H1 (cell line): ENCODE measurements at regions not wholly inside any gene's neighbourhood (a gene's known extent, or its start where the extent isn't known, plus 50 kb on each side); places are given as distances from the start of the nearest gene placed in this dataset.

Source experiments
- CTCF ChIA-PET: fragments of 300-600 bp; sonication (Branson Sonifier 250); formaldehyde crosslinking; loops from one replicate; lab custom pipeline; 2021; ENCODE audit not compliant: partially characterized antibody; lab: Charles Lee
- POLR2A ChIA-PET: fragments of 300-600 bp; sonication (Branson Sonifier 250); formaldehyde crosslinking; loops from one replicate; lab custom pipeline; 2021; ENCODE audit warnings: inconsistent platforms; ENCODE audit not compliant: partially characterized antibody; lab: Charles Lee
- DNase-seq, 2 experiments: peaks; one replicate each; pipeline versions ENCODE4 v3.0.0 to v3.0.0-alpha.2; 2010 to 2022; ENCODE audit warnings: low spot score in 2 of 2, low read depth in 1 of 2, mixed read lengths in 1 of 2
- FAIRE-seq: peaks from 2 replicates; lab custom pipeline; 2011; peaks lifted over from hg19 to GRCh38; lab: Jason Lieb, UNC
- H2AFZ ChIP-seq: 2 replicates; pipeline ENCODE4 v1.8.1; 2012; ENCODE audit warnings: low read length, inconsistent platforms
- H2AK5ac ChIP-seq: 2 replicates; pipeline ENCODE4 v1.6.1; 2013; ENCODE audit warnings: low read depth, low read length
- H2BK120ac ChIP-seq: replicated peaks from 2 replicates; pipeline ENCODE3; 2013; ENCODE audit warnings: low read depth, low read length, inconsistent platforms
- H2BK12ac ChIP-seq: 2 replicates; pipeline ENCODE4 v1.6.1; 2013; ENCODE audit warnings: low read depth, low read length
- H2BK15ac ChIP-seq: 2 replicates; pipeline ENCODE4 v1.6.1; 2013; ENCODE audit warnings: low read length
- H2BK20ac ChIP-seq: 2 replicates; pipeline ENCODE4 v1.6.1; 2013; ENCODE audit warnings: low read length
- H2BK5ac ChIP-seq: 2 replicates; pipeline ENCODE4 v1.6.1; 2013; ENCODE audit warnings: low read depth, low read length
- H3K14ac ChIP-seq: 2 replicates; pipeline ENCODE4 v1.6.1; 2013; ENCODE audit warnings: inconsistent platforms; ENCODE audit not compliant: insufficient read length
- H3K18ac ChIP-seq: 2 replicates; pipeline ENCODE4 v1.6.1; 2013; ENCODE audit warnings: low read length; ENCODE audit errors: extremely low read depth
- H3K23ac ChIP-seq: 2 replicates; pipeline ENCODE4 v1.6.1; 2013; ENCODE audit warnings: inconsistent platforms; ENCODE audit not compliant: insufficient read length
- H3K23me2 ChIP-seq: 2 replicates; pipeline ENCODE4 v1.6.1; 2013; ENCODE audit warnings: low read depth, low read length
- H3K27ac ChIP-seq: 2 replicates; pipeline ENCODE4 v1.6.1; 2011; ENCODE audit warnings: low read depth, low read length, inconsistent platforms
- H3K27me3 ChIP-seq, 4 experiments: replicated peaks in 1 of 4; 1 replicate in 1 of 4; 2 replicates in 3 of 4; pipeline versions ENCODE4 v1.6.1 to v1.8.1; 2011 to 2013; ENCODE audit warnings: low read length in 3 of 4, mild to moderate bottlenecking in 3 of 4, inconsistent platforms in 2 of 4, mixed read lengths in 2 of 4, moderate library complexity in 1 of 4; ENCODE audit not compliant: control insufficient read depth in 3 of 4, insufficient read depth in 3 of 4; ENCODE audit errors: extremely low read depth in 1 of 4
- H3K36me3 ChIP-seq, 4 experiments: 2 replicates each; pipeline versions ENCODE4 v1.6.1 to v1.8.1; 2011 to 2013; ENCODE audit warnings: mild to moderate bottlenecking in 4 of 4, low read length in 3 of 4, moderate library complexity in 2 of 4, control low read depth in 1 of 4, inconsistent platforms in 1 of 4; ENCODE audit not compliant: insufficient read depth in 4 of 4, control insufficient read depth in 2 of 4
- H3K4ac ChIP-seq: replicated peaks from 2 replicates; pipeline ENCODE3; 2013; ENCODE audit warnings: low read length, low read depth, mixed read lengths, inconsistent platforms; ENCODE audit not compliant: insufficient read length
- H3K4me1 ChIP-seq, 4 experiments: replicated peaks in 1 of 4; 1 replicate in 1 of 4; 2 replicates in 3 of 4; pipeline versions ENCODE4 v1.6.1 to v1.8.1; 2011 to 2013; ENCODE audit warnings: low read length in 3 of 4, inconsistent platforms in 2 of 4, mixed read lengths in 1 of 4; ENCODE audit not compliant: insufficient read depth in 4 of 4, control insufficient read depth in 3 of 4
- H3K4me2 ChIP-seq, 2 experiments: 2 replicates each; pipeline versions ENCODE4 v1.6.1 to v1.8.1; 2011 to 2013; ENCODE audit warnings: low read depth in 2 of 2, low read length in 2 of 2, control low read depth in 1 of 2, inconsistent platforms in 1 of 2, mild to moderate bottlenecking in 1 of 2; ENCODE audit not compliant: insufficient read depth in 1 of 2
- H3K4me3 ChIP-seq, 4 experiments: fragments of 200-600, 300-600 bp in 1 of 4; sonication (generic), shearing (Covaris generic), sonication (Bioruptor Twin) in 1 of 4; 2 replicates each; pipeline versions ENCODE4 v1.5.1 to v1.8.1; 2011 to 2016; ENCODE audit warnings: low read length in 4 of 4, low read depth in 3 of 4, control low read depth in 2 of 4, inconsistent platforms in 2 of 4, mild to moderate bottlenecking in 2 of 4, mixed read lengths in 1 of 4, moderate library complexity in 1 of 4; ENCODE audit not compliant: insufficient read depth in 2 of 4; ENCODE audit errors: extremely low read depth in 1 of 4
- H3K56ac ChIP-seq: replicated peaks from 2 replicates; pipeline ENCODE3; 2013; ENCODE audit warnings: low read depth, mild to moderate bottlenecking, mixed read lengths, low read length, inconsistent platforms; ENCODE audit not compliant: insufficient read length
- H3K79me1 ChIP-seq: 2 replicates; pipeline ENCODE4 v1.6.1; 2013; ENCODE audit warnings: low read depth, low read length, control low read depth
- H3K79me2 ChIP-seq, 2 experiments: 2 replicates each; pipeline versions ENCODE4 v1.6.1 to v1.8.1; 2012 to 2013; ENCODE audit warnings: low read length in 2 of 2, mild to moderate bottlenecking in 2 of 2, inconsistent platforms in 1 of 2; ENCODE audit not compliant: insufficient read depth in 2 of 2, control insufficient read depth in 1 of 2
- H3K9ac ChIP-seq, 4 experiments: replicated peaks in 1 of 4; 1 replicate in 1 of 4; 2 replicates in 3 of 4; pipeline versions ENCODE4 v1.6.1 to v1.8.1; 2011 to 2013; ENCODE audit warnings: low read depth in 3 of 4, low read length in 3 of 4, control low read depth in 2 of 4, mild to moderate bottlenecking in 2 of 4, moderate library complexity in 2 of 4, inconsistent platforms in 1 of 4; ENCODE audit errors: extremely low read depth in 1 of 4
- H3K9me3 ChIP-seq, 2 experiments: 2 replicates each; pipeline versions ENCODE4 v1.6.1 to v1.8.1; 2012 to 2013; ENCODE audit warnings: mild to moderate bottlenecking in 2 of 2, moderate library complexity in 2 of 2, control low read depth in 1 of 2, inconsistent platforms in 1 of 2, low read depth in 1 of 2, low read length in 1 of 2, mixed read lengths in 1 of 2; ENCODE audit not compliant: insufficient read depth in 2 of 2
- H4K20me1 ChIP-seq, 2 experiments: replicated peaks in 1 of 2; 2 replicates each; pipeline versions ENCODE3 to v1.8.1; 2011 to 2013; ENCODE audit warnings: inconsistent platforms in 2 of 2, low read length in 2 of 2, mild to moderate bottlenecking in 1 of 2; ENCODE audit not compliant: insufficient read depth in 2 of 2, control insufficient read depth in 1 of 2
- H4K5ac ChIP-seq: 2 replicates; pipeline ENCODE4 v1.6.1; 2013; ENCODE audit warnings: low read length, low read depth, mixed read lengths, inconsistent platforms; ENCODE audit not compliant: insufficient read length
- H4K8ac ChIP-seq: 2 replicates; pipeline ENCODE4 v1.8.0; 2013; ENCODE audit warnings: mild to moderate bottlenecking, moderate library complexity, low read length, inconsistent platforms; ENCODE audit not compliant: insufficient read depth; ENCODE audit errors: extremely low read depth
- H4K91ac ChIP-seq: replicated peaks from 2 replicates; pipeline ENCODE3; 2013; ENCODE audit warnings: low read length, mixed read lengths, inconsistent platforms; ENCODE audit not compliant: insufficient read length
- BACH1 ChIP-seq: IDR thresholded peaks from 2 replicates; pipeline ENCODE4 v1.6.1; 2012; ENCODE audit warnings: low read length, improper control_type of control experiment
- CTBP2 ChIP-seq: IDR thresholded peaks from 2 replicates; pipeline ENCODE4 v1.7.0; 2011; ENCODE audit warnings: borderline replicate concordance, mild to moderate bottlenecking, moderate library complexity, mixed read lengths, low read length; ENCODE audit not compliant: insufficient read depth, insufficient read length
- NRF1 ChIP-seq: IDR thresholded peaks from 2 replicates; pipeline ENCODE4 v1.6.1; 2011; ENCODE audit warnings: mild to moderate bottlenecking, low read depth, low read length, improper control_type of control experiment
- POLR2A ChIP-seq, 2 experiments: IDR thresholded peaks; 1 replicate in 1 of 2; 2 replicates in 1 of 2; pipeline ENCODE4 v1.6.1; 2011; ENCODE audit warnings: low read depth in 2 of 2, low read length in 2 of 2, mild to moderate bottlenecking in 2 of 2; ENCODE audit errors: control extremely low read depth in 1 of 2
- POLR2AphosphoS5 ChIP-seq: IDR thresholded peaks from 2 replicates; pipeline ENCODE4 v1.6.1; 2011; ENCODE audit warnings: low read depth, low read length
- SAP30 ChIP-seq: fragments of 300-600 bp; sonication (generic); IDR thresholded peaks from 2 replicates; pipeline ENCODE4 v1.7.1; 2012; ENCODE audit warnings: low read length, moderate library complexity, mild to moderate bottlenecking, inconsistent platforms; ENCODE audit not compliant: insufficient read depth, insufficient replicate concordance
- SIN3A ChIP-seq, 2 experiments: IDR thresholded peaks in 1 of 2; conservative IDR thresholded peaks in 1 of 2; 2 replicates each; pipeline ENCODE4 v1.6.1; 2011 to 2012; ENCODE audit warnings: low read length in 2 of 2, improper control_type of control experiment in 1 of 2, low read depth in 1 of 2, mild to moderate bottlenecking in 1 of 2
- SP2 ChIP-seq: IDR thresholded peaks from 2 replicates; pipeline ENCODE4 v1.6.1; 2012; ENCODE audit warnings: mild to moderate bottlenecking, low read length, inconsistent platforms
- TAF1 ChIP-seq: IDR thresholded peaks from 2 replicates; pipeline ENCODE4 v1.6.1; 2011; ENCODE audit warnings: mild to moderate bottlenecking, low read depth, low read length
- TAF7 ChIP-seq: optimal IDR thresholded peaks from 2 replicates; pipeline ENCODE3; 2011; ENCODE audit warnings: low read depth, mild to moderate bottlenecking, inconsistent platforms, low read length, moderate library complexity, borderline replicate concordance
- TBP ChIP-seq: IDR thresholded peaks from 2 replicates; pipeline ENCODE4 v1.6.1; 2011; ENCODE audit warnings: low read depth, low read length, improper control_type of control experiment
- WGBS, 2 experiments: shearing (Covaris generic) in 1 of 2; methylation state at CpG; one replicate each; pipeline versions ENCODE4 v1.1.6 to v1.1.7; 2013 to 2015; ENCODE audit warnings: low lambda C conversion rate in 2 of 2, mixed read lengths in 2 of 2, inconsistent platforms in 1 of 2, low coverage in 1 of 2, missing lambda C conversion rate in 1 of 2; ENCODE audit not compliant: insufficient replicate concordance in 2 of 2, insufficient coverage in 1 of 2, insufficient read length in 1 of 2; ENCODE audit errors: extremely low coverage in 1 of 2, missing lambda C conversion rate in 1 of 2; 5-methylcytosine and 5-hydroxymethylcytosine counted together

- POLR2A ChIA-PET: interaction anchor here (0.7 to 3.5 kb wide), 13 partner anchors 8 to 161 kb away, joined by 3 to 23 read pairs (median 3); no protein-coding TSS in a partner anchor
- Histone ChIP-seq H3K36me3 (no peaks in the 10 kb centered on the region), H3K4ac (peak overlapping the region; percentile 76), H3K23ac (no peak overlapping the region), H3K14ac (no peak overlapping the region), H3K79me1 (no peaks in the 10 kb centered on the region), H3K56ac (no peak overlapping the region), H2AK5ac (peak overlapping the region; percentile 84; the same call in 1 of the 2 replicates), H2BK5ac (peak overlapping the region; percentile 96; the same call in 1 of the 2 replicates), H4K20me1 (no peaks in the 10 kb centered on the region), H3K27me3 (no peaks in the 10 kb centered on the region), H2BK20ac (peak overlapping the region; percentile 68; the same call in 1 of the 2 replicates), H3K4me2 (peak overlapping the region; percentile 79 to 97), H3K79me2 (peaks cover 13 to 55% of the 10 kb centered on the region in 2 experiments), H3K27ac (peak overlapping the region; percentile 46), H4K5ac (peak overlapping the region; percentile 11), H3K18ac (peak overlapping the region; percentile 84), H2AFZ (no peak overlapping the region), H2BK12ac (peak overlapping the region; percentile 94), H3K9me3 (no peaks in the 10 kb centered on the region), H4K91ac (peak overlapping the region; percentile 94), H2BK15ac (peak overlapping the region; percentile 84; the same call in 1 of the 2 replicates), H3K4me3 (peak overlapping the region; percentile 84 to 94 (median 92)), H2BK120ac (peak overlapping the region; percentile 74), H3K4me1 (peaks cover 23 to 37% (median 25%) of the 10 kb centered on the region in 4 experiments), H4K8ac (peak overlapping the region; percentile 81; the same call in 1 of the 2 replicates), H3K23me2 (peaks cover 16% of the 10 kb centered on the region), H3K9ac (peak overlapping the region; percentile 88 to 98 (median 92))
- 19% methylated on average over 25 of the region's 25 CpGs; no CpG with 5 or more reads in 1 of the 2 experiments for WGBS, 2 experiments
- DNase-seq (peak in 1 of 2 experiments; percentile 66), FAIRE-seq (no peak)
- CTCF ChIA-PET: interaction anchor here (0.7 to 8.3 kb wide), 16 partner anchors 12 to 172 kb away, joined by 3 to 139 read pairs (median 6); no protein-coding TSS in a partner anchor
- no peak for TF ChIP-seq BACH1
- no peak for TF ChIP-seq NRF1
- TF ChIP-seq TAF1: 0 out of 2 replicates have a peak, but pooled peaks have one; percentile 16
- TF ChIP-seq TBP: no peak
- TF ChIP-seq POLR2AphosphoS5: peak; percentile 47
- TF ChIP-seq SAP30: no peak
- no peak for TF ChIP-seq SP2
- peak; percentile 59 for TF ChIP-seq TAF7
- TF ChIP-seq CTBP2: no peak
- TF ChIP-seq SIN3A (conservative IDR thresholded peaks at IDR 0.05 in 1 of 2, IDR thresholded peaks at IDR 0.05 in 1 of 2; ENCODE audit: low read depth in 1 of 2, low read length in 2 of 2): no peak; a peak in 1 of 4 replicates
- peak in 1 of 2 experiments; percentile 31; a peak in 1 of 3 replicates for TF ChIP-seq POLR2A (IDR thresholded peaks at IDR 0.05; ENCODE audit: control extremely low read depth in 1 of 2, low read depth in 2 of 2, low read length in 2 of 2)
Measured at GRCh38 chr1:39104158-39105060, 78.3 kb downstream of the NDUFS5 start.
